Testis (tissue), 2 donors: ENCODE measurements at regions not wholly inside any gene's neighbourhood (a gene's known extent, or its start where the extent isn't known, plus 50 kb on each side); places are given as distances from the start of the nearest gene placed in this dataset.

ENCODE experiments used
- DNase-seq: peaks from one replicate; pipeline ENCODE4 v3.0.0-alpha.2; 2019
- H3K27ac ChIP-seq, 2 donors: fragments of 200-600 bp; sonication (generic); one replicate each; pipeline ENCODE4 v1.5.1; 2019
- H3K27me3 ChIP-seq: fragments of 200-600 bp; sonication (generic); one replicate; pipeline ENCODE4 v1.5.1; 2019
- H3K36me3 ChIP-seq: fragments of 200-600 bp; sonication (generic); one replicate; pipeline ENCODE4 v1.5.1; 2017; ENCODE audit warnings: low read depth; ENCODE audit errors: missing control alignments
- H3K4me1 ChIP-seq: fragments of 200-600 bp; sonication (generic); one replicate; pipeline ENCODE4 v1.5.1; 2019
- H3K4me3 ChIP-seq, 2 donors: fragments of 200-600 bp; sonication (generic); one replicate each; pipeline ENCODE4 v1.5.1; 2017 to 2019
- H3K9me3 ChIP-seq: fragments of 200-600 bp; sonication (generic); one replicate; pipeline ENCODE4 v1.5.1; 2017
- CTCF ChIP-seq, 3 experiments: fragments of 450-650 bp in 2 of 3; fragments of 200-600 bp in 1 of 3; sonication (generic) in 1 of 3; IDR thresholded peaks; one replicate each; pipeline ENCODE4 v1.5.1; 2016 to 2019; ENCODE audit warnings: antibody characterized with exemption in 3 of 3, mild to moderate bottlenecking in 2 of 3, moderate library complexity in 1 of 3
- POLR2A ChIP-seq: fragments of 450-650 bp; IDR thresholded peaks from one replicate; pipeline ENCODE4 v1.6.1; 2017; ENCODE audit warnings: antibody characterized with exemption, mild to moderate bottlenecking, moderate library complexity
- WGBS, 2 donors: methylation state at CpG; one replicate each; pipeline ENCODE4 v1.1.5; 2018; 5-methylcytosine and 5-hydroxymethylcytosine counted together
- intact Hi-C: fragments of 100-400 bp; cut with DNase I; formaldehyde crosslinking; loops from one replicate; pipeline ENCODE4 v1.15.1; 2023; ENCODE audit warnings: low total_unique reads

GRCh38 chr14:46472261-46472660 lies 179.3 kb downstream of the RPL10L start:
- WGBS, 2 donors: 78 to 85% methylated on average over 2 of the region's 2 CpGs
- intact Hi-C loops: no loop called here
- no peak for TF ChIP-seq POLR2A
- no peak for TF ChIP-seq CTCF (IDR thresholded peaks at IDR 0.05)

GRCh38 chr14:46464341-46464740 lies 187.2 kb downstream of the RPL10L start:
- intact Hi-C loops: no loop called here
- 59 to 61% methylated on average over 1 of the region's 1 CpG for WGBS, 2 donors
- H3K27me3 ChIP-seq: no peaks in the 10 kb centered on the region
- TF ChIP-seq POLR2A (no peak), CTCF (IDR thresholded peaks at IDR 0.05) (no peak)
- no peaks in the 10 kb centered on the region for H3K9me3 ChIP-seq
- no peak overlapping the region for H3K4me3 ChIP-seq
- DNase-seq: no peak
- H3K4me1 ChIP-seq: no peaks in the 10 kb centered on the region
- H3K36me3 ChIP-seq: no peaks in the 10 kb centered on the region
- no peak overlapping the region for H3K27ac ChIP-seq

More at GRCh38 chr14:46472261-46472660, 179.3 kb downstream of the RPL10L start:
- no peak for DNase-seq
- H3K36me3 ChIP-seq: no peaks in the 10 kb centered on the region
- H3K4me1 ChIP-seq: no peaks in the 10 kb centered on the region
- no peak overlapping the region for H3K4me3 ChIP-seq
- H3K27ac ChIP-seq: no peak overlapping the region
- H3K27me3 ChIP-seq: no peaks in the 10 kb centered on the region
- H3K9me3 ChIP-seq: no peaks in the 10 kb centered on the region

- intact Hi-C loops: no loop called here
- H3K4me1 ChIP-seq: no peaks in the 10 kb centered on the region
- H3K36me3 ChIP-seq: no peaks in the 10 kb centered on the region
- TF ChIP-seq CTCF (IDR thresholded peaks at IDR 0.05) (no peak), POLR2A (no peak)
- 82% methylated on average over 3 of the region's 3 CpGs for WGBS, 2 donors
- H3K4me3 ChIP-seq: no peak overlapping the region
- H3K27me3 ChIP-seq: no peaks in the 10 kb centered on the region
- H3K9me3 ChIP-seq: no peaks in the 10 kb centered on the region
- no peak for DNase-seq
- no peak overlapping the region for H3K27ac ChIP-seq
Measured at GRCh38 chr14:46451800-46452199, 199.8 kb downstream of the RPL10L start.

GRCh38 chr14:46444666-46445065 lies 206.9 kb downstream of the RPL10L start:
- Histone ChIP-seq H3K4me3 (no peak overlapping the region), H3K27me3 (no peaks in the 10 kb centered on the region), H3K4me1 (no peaks in the 10 kb centered on the region), H3K9me3 (no peaks in the 10 kb centered on the region), H3K36me3 (no peaks in the 10 kb centered on the region), H3K27ac (no peak overlapping the region)
- intact Hi-C loops: no loop called here
- no peak for DNase-seq
- TF ChIP-seq CTCF (IDR thresholded peaks at IDR 0.05): no peak
- no peak for TF ChIP-seq POLR2A
- 70% methylated on average over 5 of the region's 5 CpGs for WGBS, 2 donors

GRCh38 chr14:46433381-46433780 lies 218.2 kb downstream of the RPL10L start:
- Histone ChIP-seq H3K27ac (no peak overlapping the region), H3K4me1 (no peaks in the 10 kb centered on the region), H3K36me3 (no peaks in the 10 kb centered on the region), H3K9me3 (no peaks in the 10 kb centered on the region), H3K4me3 (no peak overlapping the region), H3K27me3 (no peaks in the 10 kb centered on the region)
- no peak for DNase-seq
- intact Hi-C loops: no loop called here
- no peak for TF ChIP-seq POLR2A
- no peak for TF ChIP-seq CTCF (IDR thresholded peaks at IDR 0.05)
- 93 to 98% methylated on average over 3 of the region's 3 CpGs for whole genome bisulfite sequencing, 2 donors
